Neural progenitor cell (in vitro differentiated cells): ENCODE measurements at regions not wholly inside any gene's neighbourhood (a gene's known extent, or its start where the extent isn't known, plus 50 kb on each side); places are given as distances from the start of the nearest gene placed in this dataset.

Experiments
- EZH2 ChIP-seq: fragments of 200-600 bp; sonication (generic); IDR thresholded peaks from 2 replicates; pipeline ENCODE4 v1.6.1; 2017; ENCODE audit warnings: antibody characterized with exemption, mild to moderate bottlenecking, moderate library complexity
- TF ChIP-seq, protein P1 (sequence below): fragments of 200-600 bp; sonication (generic); IDR thresholded peaks from 2 replicates; pipeline ENCODE4 v1.5.1; 2017; ENCODE audit warnings: antibody characterized with exemption, mild to moderate bottlenecking

DNA sequence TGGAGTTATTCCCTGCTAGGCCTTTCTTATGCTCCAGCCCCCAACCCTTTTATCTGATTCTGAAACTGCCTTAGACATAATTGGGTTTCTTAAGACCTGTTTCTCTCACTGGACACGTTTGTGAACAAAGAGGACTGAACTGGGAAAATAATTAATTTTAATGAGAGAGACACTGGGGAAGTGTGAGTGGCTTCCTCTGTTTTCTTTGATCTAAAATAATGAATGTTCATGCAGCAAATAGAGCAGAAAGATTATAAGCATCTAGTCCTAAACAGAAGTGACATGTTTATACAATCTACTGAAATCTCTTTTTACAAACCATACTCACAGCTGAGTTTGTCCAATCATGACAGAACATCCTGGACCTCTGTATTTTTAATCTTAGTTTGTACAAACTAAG, 157.6 kb downstream of the SH3BGRL2 start:
- TF ChIP-seq EZH2 = no peak
- TF ChIP-seq, protein P1, sequence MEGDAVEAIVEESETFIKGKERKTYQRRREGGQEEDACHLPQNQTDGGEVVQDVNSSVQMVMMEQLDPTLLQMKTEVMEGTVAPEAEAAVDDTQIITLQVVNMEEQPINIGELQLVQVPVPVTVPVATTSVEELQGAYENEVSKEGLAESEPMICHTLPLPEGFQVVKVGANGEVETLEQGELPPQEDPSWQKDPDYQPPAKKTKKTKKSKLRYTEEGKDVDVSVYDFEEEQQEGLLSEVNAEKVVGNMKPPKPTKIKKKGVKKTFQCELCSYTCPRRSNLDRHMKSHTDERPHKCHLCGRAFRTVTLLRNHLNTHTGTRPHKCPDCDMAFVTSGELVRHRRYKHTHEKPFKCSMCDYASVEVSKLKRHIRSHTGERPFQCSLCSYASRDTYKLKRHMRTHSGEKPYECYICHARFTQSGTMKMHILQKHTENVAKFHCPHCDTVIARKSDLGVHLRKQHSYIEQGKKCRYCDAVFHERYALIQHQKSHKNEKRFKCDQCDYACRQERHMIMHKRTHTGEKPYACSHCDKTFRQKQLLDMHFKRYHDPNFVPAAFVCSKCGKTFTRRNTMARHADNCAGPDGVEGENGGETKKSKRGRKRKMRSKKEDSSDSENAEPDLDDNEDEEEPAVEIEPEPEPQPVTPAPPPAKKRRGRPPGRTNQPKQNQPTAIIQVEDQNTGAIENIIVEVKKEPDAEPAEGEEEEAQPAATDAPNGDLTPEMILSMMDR = no peak
